RWPE1 (cell line): ENCODE measurements at regions not wholly inside any gene's neighbourhood (a gene's known extent, or its start where the extent isn't known, plus 50 kb on each side); places are given as distances from the start of the nearest gene placed in this dataset.

Experiments used
- CTCF ChIA-PET: fragments of 350-600 bp; sonication (Branson Sonifier 250); formaldehyde crosslinking; extraction: SDS; loops from one replicate; lab custom pipeline; 2021; lab: Yijun Ruan, JAX
- POLR2A ChIA-PET: fragments of 400-600 bp; formaldehyde crosslinking; extraction: SDS; loops from one replicate; lab custom pipeline; 2020; ENCODE audit warnings: antibody characterized with exemption; ENCODE audit not compliant: low non-redundant PET; lab: Yijun Ruan, JAX
- DNase-seq: peaks from one replicate; pipeline ENCODE4 v3.0.0; 2012; ENCODE audit warnings: low spot score
- H3K27ac ChIP-seq: fragments of 450-650 bp; 2 replicates; pipeline ENCODE4 v1.5.1; 2017
- TF ChIP-seq, protein P1 (sequence below): fragments of 450-650 bp; conservative IDR thresholded peaks from 2 replicates; pipeline ENCODE4 v1.5.1; 2017; ENCODE audit warnings: low read depth, mild to moderate bottlenecking

GRCh38 chr5:158256096-158256495 is 397.2 kb upstream of the CLINT1 start:
- ChIA-PET POLR2A (no interaction called here), CTCF (no interaction called here)

DNA sequence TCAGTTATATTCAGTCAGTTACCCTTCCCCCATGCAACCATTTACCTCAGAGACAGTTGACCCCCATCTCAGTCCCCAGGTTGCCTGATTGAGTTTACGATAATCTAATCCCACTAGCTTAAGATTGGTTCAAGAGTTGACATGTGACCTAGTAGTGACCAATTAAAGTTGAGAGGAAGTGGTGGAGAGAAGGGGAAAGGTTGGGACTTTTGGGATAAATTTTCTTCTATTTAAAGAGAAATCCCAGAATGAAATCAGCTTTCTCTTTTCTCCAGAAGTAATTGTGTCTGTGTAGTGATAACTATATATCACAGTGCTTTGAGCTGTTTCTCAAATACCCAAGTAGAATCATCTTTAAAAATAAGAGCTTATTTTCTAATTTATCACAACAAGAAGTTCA is 396.7 kb upstream of the CLINT1 start:
- TF ChIP-seq, protein P1, sequence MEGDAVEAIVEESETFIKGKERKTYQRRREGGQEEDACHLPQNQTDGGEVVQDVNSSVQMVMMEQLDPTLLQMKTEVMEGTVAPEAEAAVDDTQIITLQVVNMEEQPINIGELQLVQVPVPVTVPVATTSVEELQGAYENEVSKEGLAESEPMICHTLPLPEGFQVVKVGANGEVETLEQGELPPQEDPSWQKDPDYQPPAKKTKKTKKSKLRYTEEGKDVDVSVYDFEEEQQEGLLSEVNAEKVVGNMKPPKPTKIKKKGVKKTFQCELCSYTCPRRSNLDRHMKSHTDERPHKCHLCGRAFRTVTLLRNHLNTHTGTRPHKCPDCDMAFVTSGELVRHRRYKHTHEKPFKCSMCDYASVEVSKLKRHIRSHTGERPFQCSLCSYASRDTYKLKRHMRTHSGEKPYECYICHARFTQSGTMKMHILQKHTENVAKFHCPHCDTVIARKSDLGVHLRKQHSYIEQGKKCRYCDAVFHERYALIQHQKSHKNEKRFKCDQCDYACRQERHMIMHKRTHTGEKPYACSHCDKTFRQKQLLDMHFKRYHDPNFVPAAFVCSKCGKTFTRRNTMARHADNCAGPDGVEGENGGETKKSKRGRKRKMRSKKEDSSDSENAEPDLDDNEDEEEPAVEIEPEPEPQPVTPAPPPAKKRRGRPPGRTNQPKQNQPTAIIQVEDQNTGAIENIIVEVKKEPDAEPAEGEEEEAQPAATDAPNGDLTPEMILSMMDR = no peak
- ChIA-PET CTCF (no interaction called here), POLR2A (no interaction called here)
- H3K27ac ChIP-seq = no peak overlapping the region
- DNase-seq = no peak

More at GRCh38 chr5:158256096-158256495, 397.2 kb upstream of the CLINT1 start:
- TF ChIP-seq, protein P1 = no peak
- DNase-seq = no peak
- H3K27ac ChIP-seq = no peak overlapping the region

DNA sequence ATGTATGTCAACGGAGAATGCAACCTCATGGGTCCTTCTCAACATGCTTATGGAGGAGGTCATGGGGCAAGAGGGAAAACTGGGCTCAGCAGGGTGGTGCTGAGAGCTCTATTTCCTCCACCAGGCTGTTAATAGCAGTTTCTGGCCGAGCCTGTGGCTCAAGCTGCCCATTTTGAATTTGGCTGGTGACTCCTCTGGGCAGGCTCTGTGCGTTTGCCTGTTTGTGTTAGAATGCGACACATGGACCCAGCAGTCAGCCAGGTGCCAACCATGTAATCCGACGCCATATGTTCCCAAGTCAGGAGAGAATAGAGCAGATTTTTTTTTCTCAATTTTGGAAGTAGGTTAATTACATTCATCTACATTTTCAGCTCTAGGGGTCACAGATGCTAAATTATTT is 387.7 kb upstream of the CLINT1 start:
- H3K27ac ChIP-seq = no peak overlapping the region
- no peak for DNase-seq
- POLR2A ChIA-PET = no interaction called here
- CTCF ChIA-PET = interaction anchor here (0.6 to 1.5 kb wide), 3 partner anchors 9 to 903 kb away, joined by 3 to 4 read pairs (median 3); no protein-coding TSS in a partner anchor
- TF ChIP-seq, protein P1 = no peak

DNA sequence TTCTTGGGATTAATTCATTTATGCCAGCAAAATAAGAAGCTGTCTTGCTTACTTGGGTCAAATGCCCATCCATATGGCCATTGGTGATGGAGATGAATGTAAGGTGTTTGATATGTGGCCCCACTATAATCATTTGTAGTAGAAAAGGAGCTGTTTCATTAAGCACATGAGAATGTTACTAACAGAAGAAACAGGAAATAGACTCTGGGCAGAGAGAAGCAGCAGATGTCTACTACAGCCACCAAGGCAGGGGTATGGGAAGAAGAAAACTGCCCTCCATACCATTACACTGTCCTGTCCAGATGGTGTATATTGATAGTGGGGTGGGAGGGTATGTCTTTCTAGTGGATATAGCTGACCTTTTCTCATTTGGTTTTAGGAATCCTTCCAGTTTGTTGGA is 386.6 kb upstream of the CLINT1 start:
- CTCF ChIA-PET = no interaction called here
- POLR2A ChIA-PET = no interaction called here
- no peak overlapping the region for H3K27ac ChIP-seq
- TF ChIP-seq, protein P1 = no peak
- DNase-seq = no peak

GRCh38 chr5:158244882-158245281 is 385.9 kb upstream of the CLINT1 start:
- H3K27ac ChIP-seq = no peak overlapping the region
- TF ChIP-seq, protein P1 = no peak
- POLR2A ChIA-PET = no interaction called here
- DNase-seq = no peak
- CTCF ChIA-PET = no interaction called here

GRCh38 chr5:158236511-158237335 is 377.8 kb upstream of the CLINT1 start:
- H3K27ac ChIP-seq = no peak overlapping the region
- DNase-seq = no peak
- ChIA-PET CTCF (interaction anchor here (0.5 to 0.9 kb wide), 2 partner anchors 10 to 16 kb away, joined by 3 to 4 read pairs; no protein-coding TSS in a partner anchor), POLR2A (no interaction called here)
- TF ChIP-seq, protein P1 = no peak
